ENCODE measurements at regions not wholly inside any gene's neighbourhood (a gene's known extent, or its start where the extent isn't known, plus 50 kb on each side); places are given as distances from the start of the nearest gene placed in this dataset.

- in situ Hi-C loops (cut with MboI; ENCODE audit: low sequenced_read_pairs) = no loop called here
These were observed 125.7 kb upstream of the TMPRSS2 start for GRCh38 chr21:41633627-41634026.

- in situ Hi-C loops (cut with MboI; ENCODE audit: low sequenced_read_pairs) = no loop called here
These were observed 125.0 kb upstream of the TMPRSS2 start for GRCh38 chr21:41632748-41633475.

GRCh38 chr21:41631564-41632461 lies 123.9 kb upstream of the TMPRSS2 start:
- in situ Hi-C loops (cut with MboI; ENCODE audit: low sequenced_read_pairs) = no loop called here

GRCh38 chr21:41630917-41631316 lies 123.0 kb upstream of the TMPRSS2 start:
- in situ Hi-C loops (cut with MboI; ENCODE audit: low sequenced_read_pairs) = no loop called here

GRCh38 chr21:41630249-41630648 lies 122.3 kb upstream of the TMPRSS2 start:
- in situ Hi-C loops (cut with MboI; ENCODE audit: low sequenced_read_pairs) = no loop called here

GRCh38 chr21:41628256-41628655 lies 120.3 kb upstream of the TMPRSS2 start:
- in situ Hi-C loops (cut with MboI; ENCODE audit: low sequenced_read_pairs) = no loop called here

GRCh38 chr21:41627428-41627827 lies 119.5 kb upstream of the TMPRSS2 start:
- in situ Hi-C loops (cut with MboI; ENCODE audit: low sequenced_read_pairs) = no loop called here

- in situ Hi-C loops (cut with MboI; ENCODE audit: low sequenced_read_pairs) = no loop called here
These were observed 118.1 kb upstream of the TMPRSS2 start for GRCh38 chr21:41626021-41626420.

GRCh38 chr21:41625428-41625827 lies 117.5 kb upstream of the TMPRSS2 start:
- in situ Hi-C loops (cut with MboI; ENCODE audit: low sequenced_read_pairs) = no loop called here

- in situ Hi-C loops (cut with MboI; ENCODE audit: low sequenced_read_pairs) = loop anchor here (25.0 kb wide), 2 partner anchors 163 to 488 kb away; no protein-coding TSS in a partner anchor
These were observed 116.8 kb upstream of the TMPRSS2 start for GRCh38 chr21:41624674-41625310.

GRCh38 chr21:41623945-41624344 lies 116.0 kb upstream of the TMPRSS2 start:
- in situ Hi-C loops (cut with MboI; ENCODE audit: low sequenced_read_pairs) = loop anchor here (25.0 kb wide), 2 partner anchors 163 to 488 kb away; no protein-coding TSS in a partner anchor

GRCh38 chr21:41622831-41623548 lies 115.0 kb upstream of the TMPRSS2 start:
- in situ Hi-C loops (cut with MboI; ENCODE audit: low sequenced_read_pairs) = loop anchor here (25.0 kb wide), 2 partner anchors 164 to 489 kb away; no protein-coding TSS in a partner anchor

- in situ Hi-C loops (cut with MboI; ENCODE audit: low sequenced_read_pairs) = loop anchor here (25.0 kb wide), 2 partner anchors 165 to 490 kb away; no protein-coding TSS in a partner anchor
These were observed 114.2 kb upstream of the TMPRSS2 start for GRCh38 chr21:41622201-41622600.

- in situ Hi-C loops (cut with MboI; ENCODE audit: low sequenced_read_pairs) = loop anchor here (25.0 kb wide), 2 partner anchors 166 to 491 kb away; no protein-coding TSS in a partner anchor
These were observed 113.6 kb upstream of the TMPRSS2 start for GRCh38 chr21:41621513-41621912.

- in situ Hi-C loops (cut with MboI; ENCODE audit: low sequenced_read_pairs) = loop anchor here (25.0 kb wide), 2 partner anchors 166 to 491 kb away; no protein-coding TSS in a partner anchor
These were observed 113.0 kb upstream of the TMPRSS2 start for GRCh38 chr21:41620982-41621381.

- in situ Hi-C loops (cut with MboI; ENCODE audit: low sequenced_read_pairs) = loop anchor here (25.0 kb wide), 2 partner anchors 167 to 492 kb away; no protein-coding TSS in a partner anchor
These were observed 112.6 kb upstream of the TMPRSS2 start for GRCh38 chr21:41620541-41620940.

GRCh38 chr21:41616031-41616591 lies 108.2 kb upstream of the TMPRSS2 start:
- in situ Hi-C loops (cut with MboI; ENCODE audit: low sequenced_read_pairs) = loop anchor here (25.0 kb wide), 2 partner anchors 171 to 496 kb away; no protein-coding TSS in a partner anchor

GRCh38 chr21:41615613-41616012 lies 107.7 kb upstream of the TMPRSS2 start:
- in situ Hi-C loops (cut with MboI; ENCODE audit: low sequenced_read_pairs) = loop anchor here (25.0 kb wide), 2 partner anchors 172 to 497 kb away; no protein-coding TSS in a partner anchor

GRCh38 chr21:41614511-41614910 lies 106.6 kb upstream of the TMPRSS2 start:
- in situ Hi-C loops (cut with MboI; ENCODE audit: low sequenced_read_pairs) = loop anchor here (25.0 kb wide), 2 partner anchors 173 to 498 kb away; no protein-coding TSS in a partner anchor

- in situ Hi-C loops (cut with MboI; ENCODE audit: low sequenced_read_pairs) = loop anchor here (25.0 kb wide), 2 partner anchors 174 to 499 kb away; no protein-coding TSS in a partner anchor
These were observed 105.6 kb upstream of the TMPRSS2 start for GRCh38 chr21:41613533-41613909.
